NT2/D1 (cell line): ENCODE measurements at regions not wholly inside any gene's neighbourhood (a gene's known extent, or its start where the extent isn't known, plus 50 kb on each side); places are given as distances from the start of the nearest gene placed in this dataset.

Experiments
- YY1 ChIP-seq: IDR thresholded peaks from 2 replicates; pipeline ENCODE4 v1.6.1; 2011; ENCODE audit not compliant: insufficient read length, insufficient read depth
- ZNF274 ChIP-seq: IDR thresholded peaks from 2 replicates; pipeline ENCODE4 v1.6.1; 2011; ENCODE audit warnings: mild to moderate bottlenecking, low read depth, low read length

DNA sequence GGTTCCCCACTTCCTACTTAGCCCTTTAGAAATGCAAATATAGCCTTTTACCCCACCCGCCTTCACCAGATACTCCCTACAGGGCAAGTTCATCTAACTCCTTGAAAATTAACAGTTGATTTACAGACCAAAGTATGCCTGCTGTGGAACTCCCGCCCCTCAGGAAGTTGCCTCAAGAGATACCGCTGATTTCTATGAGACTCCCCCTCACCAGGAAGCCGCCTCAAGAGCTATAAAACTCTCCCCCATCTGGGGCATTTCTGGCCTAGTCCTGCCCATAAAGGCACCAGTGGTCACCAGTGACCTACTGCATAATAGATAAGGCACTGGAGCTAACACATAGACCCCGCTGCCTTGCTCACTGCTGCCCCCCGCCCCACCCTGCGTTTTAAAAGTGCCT, 201.7 kb upstream of the UBL3 start:
- TF ChIP-seq YY1 (no peak), ZNF274 (no peak)
